C4-2B (cell line): ENCODE measurements at regions not wholly inside any gene's neighbourhood (a gene's known extent, or its start where the extent isn't known, plus 50 kb on each side); places are given as distances from the start of the nearest gene placed in this dataset.
"Not testable (repeated sequence)": the region's sequence is repeated elsewhere in the genome, so short reads cannot be mapped to it uniquely, and the experiment has no call there.

Source experiments
- H3K27ac ChIP-seq: fragments of 450-650 bp; 2 replicates; pipeline ENCODE4 v1.5.1; 2017
- ZFX ChIP-seq: fragments of 450-650 bp; IDR thresholded peaks from 2 replicates; pipeline ENCODE4 v1.6.1; 2017
- TF ChIP-seq, protein P1 (sequence below): fragments of 450-650 bp; conservative IDR thresholded peaks from 2 replicates; pipeline ENCODE4 v1.5.1; 2017; ENCODE audit warnings: mild to moderate bottlenecking

DNA sequence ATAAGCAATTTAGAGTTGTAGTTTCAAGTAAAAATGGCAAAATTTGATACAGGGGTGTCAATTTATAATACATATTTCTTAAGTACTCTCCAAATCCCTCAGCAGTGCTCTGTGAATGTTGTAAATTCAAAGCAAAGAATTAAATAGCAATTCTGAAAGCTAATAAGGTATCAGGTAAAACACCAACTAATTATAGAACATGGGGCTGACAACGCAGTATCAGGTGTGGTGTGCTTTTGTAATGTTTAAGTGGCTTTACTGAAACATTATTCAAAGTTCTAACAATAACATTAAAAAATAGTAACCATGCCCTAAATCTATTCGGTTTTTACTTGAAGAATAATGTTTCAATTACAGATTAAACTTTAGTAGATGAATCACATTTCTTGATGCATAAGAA lies 1271.2 kb upstream of the ADGRL2 start:
- TF ChIP-seq, protein P1, sequence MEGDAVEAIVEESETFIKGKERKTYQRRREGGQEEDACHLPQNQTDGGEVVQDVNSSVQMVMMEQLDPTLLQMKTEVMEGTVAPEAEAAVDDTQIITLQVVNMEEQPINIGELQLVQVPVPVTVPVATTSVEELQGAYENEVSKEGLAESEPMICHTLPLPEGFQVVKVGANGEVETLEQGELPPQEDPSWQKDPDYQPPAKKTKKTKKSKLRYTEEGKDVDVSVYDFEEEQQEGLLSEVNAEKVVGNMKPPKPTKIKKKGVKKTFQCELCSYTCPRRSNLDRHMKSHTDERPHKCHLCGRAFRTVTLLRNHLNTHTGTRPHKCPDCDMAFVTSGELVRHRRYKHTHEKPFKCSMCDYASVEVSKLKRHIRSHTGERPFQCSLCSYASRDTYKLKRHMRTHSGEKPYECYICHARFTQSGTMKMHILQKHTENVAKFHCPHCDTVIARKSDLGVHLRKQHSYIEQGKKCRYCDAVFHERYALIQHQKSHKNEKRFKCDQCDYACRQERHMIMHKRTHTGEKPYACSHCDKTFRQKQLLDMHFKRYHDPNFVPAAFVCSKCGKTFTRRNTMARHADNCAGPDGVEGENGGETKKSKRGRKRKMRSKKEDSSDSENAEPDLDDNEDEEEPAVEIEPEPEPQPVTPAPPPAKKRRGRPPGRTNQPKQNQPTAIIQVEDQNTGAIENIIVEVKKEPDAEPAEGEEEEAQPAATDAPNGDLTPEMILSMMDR: no peak
- TF ChIP-seq ZFX: no peak
- H3K27ac ChIP-seq: no peak overlapping the region

DNA sequence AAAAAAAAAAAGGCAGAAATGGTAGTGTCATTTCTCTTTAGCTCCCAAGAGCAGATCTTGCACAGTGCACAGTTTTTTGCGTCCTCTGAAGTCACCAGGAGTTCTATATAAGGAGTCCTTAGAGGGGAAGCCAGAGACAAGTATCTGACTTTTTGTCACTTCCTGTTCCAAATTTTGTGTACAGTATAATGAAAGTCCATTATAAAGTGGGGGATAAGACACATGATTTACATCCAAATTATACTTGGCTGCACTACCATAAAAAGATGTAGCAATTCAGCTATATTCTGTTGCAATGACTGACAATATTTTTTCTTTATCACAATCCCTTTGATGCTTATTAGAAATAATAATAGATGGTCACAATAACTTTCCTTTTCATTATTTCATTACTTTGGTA lies 1276.9 kb upstream of the ADGRL2 start:
- H3K27ac ChIP-seq: no peak overlapping the region
- no peak for TF ChIP-seq ZFX
- TF ChIP-seq, protein P1: no peak

DNA sequence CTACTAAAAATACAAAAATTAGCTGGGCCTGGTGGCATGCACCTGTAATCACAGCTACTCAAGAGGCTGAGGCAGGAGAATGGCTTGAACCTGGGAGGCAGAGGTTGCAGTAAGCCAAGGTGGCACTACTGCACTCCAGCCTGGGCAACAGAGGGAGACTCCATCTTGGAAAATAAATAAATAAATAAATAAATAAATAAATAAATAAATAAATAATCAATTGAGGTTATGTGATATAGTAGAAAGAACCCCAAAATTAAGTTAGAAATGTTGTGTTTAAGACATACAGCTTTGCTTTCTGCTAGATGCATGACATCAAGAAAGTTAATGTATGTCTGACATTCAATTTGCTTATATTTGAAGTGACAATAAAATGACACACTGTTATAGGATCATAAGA lies 1277.7 kb upstream of the ADGRL2 start:
- not testable (repeated sequence) for H3K27ac ChIP-seq

DNA sequence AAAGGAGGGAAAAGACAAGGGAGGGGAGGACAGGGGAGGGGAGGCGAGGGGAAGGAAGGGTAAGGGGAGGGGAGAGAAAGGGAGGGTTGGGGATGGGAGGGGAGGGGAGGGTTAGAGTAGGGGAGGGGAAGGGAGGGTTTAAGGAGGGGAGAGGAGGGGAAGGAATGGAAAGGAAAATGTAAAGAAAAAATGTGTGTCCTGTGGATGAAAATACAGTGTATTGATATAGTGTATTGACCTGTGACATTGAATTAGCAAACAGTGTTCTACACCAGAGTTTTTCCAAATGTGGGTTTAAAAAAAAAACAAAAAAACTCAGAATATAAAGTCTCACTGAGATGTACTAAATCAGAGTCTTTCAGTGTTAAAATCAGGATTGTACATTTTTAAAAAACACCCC lies 1279.8 kb upstream of the ADGRL2 start:
- H3K27ac ChIP-seq: no peak overlapping the region
- TF ChIP-seq, protein P1: no peak
- no peak for TF ChIP-seq ZFX

DNA sequence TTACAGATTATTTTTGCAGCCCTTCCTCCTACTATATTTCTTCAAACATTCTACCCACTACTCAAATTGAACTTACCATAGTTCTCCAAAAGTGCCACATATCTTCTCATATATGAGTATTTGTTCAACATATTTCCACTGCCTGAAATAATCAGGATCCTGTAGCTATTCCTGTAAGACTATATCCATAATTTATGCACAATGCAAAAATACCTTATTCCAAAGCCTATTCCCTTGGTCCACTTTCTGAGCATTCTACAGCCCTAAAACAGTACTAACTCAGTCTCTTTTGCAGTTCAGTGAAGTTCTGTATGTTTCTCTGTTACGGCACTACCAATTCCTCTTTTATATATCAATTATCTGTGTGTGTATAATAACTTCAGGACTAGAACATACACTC lies 1283.7 kb upstream of the ADGRL2 start:
- TF ChIP-seq ZFX: no peak
- TF ChIP-seq, protein P1: no peak
- H3K27ac ChIP-seq: no peak overlapping the region

DNA sequence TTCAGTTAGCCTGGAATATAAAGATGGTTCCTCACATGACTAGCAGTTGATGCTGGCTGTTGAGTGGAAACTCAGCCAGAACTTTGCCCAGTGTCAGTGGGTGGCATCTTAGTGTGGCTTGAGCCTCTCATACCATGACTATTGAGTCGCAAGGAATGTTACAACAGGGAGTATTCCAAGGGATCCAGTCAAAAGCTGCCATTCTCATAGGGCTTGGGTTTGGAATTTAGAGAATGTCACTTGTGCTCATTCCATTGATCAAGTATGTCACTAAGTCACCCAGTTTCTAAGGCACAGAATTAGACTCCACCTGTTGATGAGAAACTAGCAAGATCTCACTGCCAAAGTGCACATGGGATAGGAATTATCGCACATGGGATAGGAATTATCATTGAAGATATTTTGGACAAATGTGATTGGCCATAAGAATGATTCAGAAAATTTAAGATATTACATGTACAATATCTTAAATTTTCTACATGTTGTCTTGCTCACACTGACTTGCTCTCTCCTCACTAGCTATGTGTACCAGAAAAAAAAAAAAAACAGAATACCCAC lies 1290.7 kb upstream of the ADGRL2 start:
- TF ChIP-seq ZFX: no peak
- TF ChIP-seq, protein P1: no peak
- H3K27ac ChIP-seq: no peak overlapping the region

DNA sequence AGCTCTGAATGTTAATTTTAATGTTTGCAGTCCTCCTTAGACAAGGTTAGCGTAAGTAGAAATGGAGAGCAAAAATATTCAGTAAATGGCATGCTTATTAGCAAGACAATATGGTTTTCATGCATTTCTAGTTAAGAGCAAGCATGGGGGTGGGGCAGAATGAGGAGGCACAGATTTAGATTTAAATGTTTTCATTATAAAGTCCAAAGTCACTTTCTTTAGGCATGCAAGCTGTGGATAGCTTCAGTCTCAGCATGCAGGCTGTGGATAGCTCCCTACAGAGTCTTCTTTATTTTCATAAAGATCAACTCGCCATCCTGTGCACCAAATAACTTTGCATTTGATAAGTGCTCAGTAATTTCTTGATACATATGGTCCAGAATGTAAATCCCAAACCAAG lies 1294.5 kb upstream of the ADGRL2 start:
- TF ChIP-seq, protein P1: no peak
- no peak for TF ChIP-seq ZFX
- no peak overlapping the region for H3K27ac ChIP-seq

DNA sequence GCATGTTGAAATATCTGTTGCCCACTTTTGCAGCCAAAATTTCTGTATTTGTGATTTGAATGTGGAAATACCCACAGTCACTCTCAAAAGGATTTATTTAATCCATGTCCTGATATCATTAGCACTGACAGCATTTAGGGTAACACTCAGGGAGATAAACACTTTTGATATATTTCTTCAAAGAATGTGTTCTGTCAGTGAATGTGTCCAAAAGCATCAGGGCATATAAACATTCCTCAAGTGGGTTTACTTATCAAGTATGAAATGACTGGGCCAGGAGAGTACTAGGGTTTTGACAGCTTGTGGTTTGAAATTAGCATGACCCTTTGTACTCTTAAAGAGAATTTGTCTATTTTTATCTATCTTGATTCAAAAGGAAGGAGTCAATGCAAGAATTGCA lies 1302.1 kb upstream of the ADGRL2 start:
- H3K27ac ChIP-seq: no peak overlapping the region
- TF ChIP-seq ZFX: no peak
- TF ChIP-seq, protein P1: no peak
